ENCODE measurements at regions not wholly inside any gene's neighbourhood (a gene's known extent, or its start where the extent isn't known, plus 50 kb on each side); places are given as distances from the start of the nearest gene placed in this dataset.

- TF ChIP-seq CTCF (IDR thresholded peaks at IDR 0.05) (no peak), POLR2A (IDR thresholded peaks at IDR 0.05) (no peak)
These were observed 329.4 kb downstream of the IRX1 start for GRCh38 chr5:3925022-3925421.
